A549 (cell line): ENCODE measurements at regions not wholly inside any gene's neighbourhood (a gene's known extent, or its start where the extent isn't known, plus 50 kb on each side); places are given as distances from the start of the nearest gene placed in this dataset.

Source experiments
- ATAC-seq, 2 experiments: fragments of 200-7000 bp in 1 of 2; fragments of >200 bp in 1 of 2; cut with Nextera tagmentation in 1 of 2; cut with Tn5 transposase in 1 of 2; 3 replicates each; pipeline versions ENCODE4 v1.8.0 to v1.9.1; 2018 to 2020; ENCODE audit warnings: mild to moderate bottlenecking in 1 of 2, moderate library complexity in 1 of 2
- CTCF ChIA-PET: fragments of 300-600 bp; sonication (Branson Sonifier 250); formaldehyde crosslinking; extraction: SDS; loops from one replicate; lab custom pipeline; 2021; ENCODE audit warnings: antibody characterized with exemption, inconsistent platforms; lab: Yijun Ruan, JAX
- POLR2A ChIA-PET: fragments of 350-600 bp; formaldehyde crosslinking; extraction: SDS; loops from one replicate; lab custom pipeline; 2021; ENCODE audit warnings: antibody characterized with exemption, inconsistent platforms; lab: Yijun Ruan, JAX
- DNase-seq, 2 experiments: peaks; one replicate each; pipeline versions ENCODE4 v3.0.0 to v3.0.0-alpha.2; 2011 to 2016; ENCODE audit warnings: low read depth in 1 of 2, low spot score in 1 of 2
- FAIRE-seq: peaks from 2 replicates; lab custom pipeline; 2011; peaks lifted over from hg19 to GRCh38; lab: Jason Lieb, UNC
- H3K27ac ChIP-seq, 2 experiments: fragments of >200 bp; sonication (Bioruptor Twin); formaldehyde crosslinking; 3 replicates each; pipeline ENCODE4 v1.5.1; 2016 to 2017
- H3K4me1 ChIP-seq: fragments of >200 bp; sonication (Bioruptor Twin); formaldehyde crosslinking; 3 replicates; pipeline ENCODE4 v1.6.1; 2016
- H3K4me2 ChIP-seq: fragments of >200 bp; sonication (Bioruptor Twin); formaldehyde crosslinking; 3 replicates; pipeline ENCODE4 v1.6.1; 2016
- H3K4me3 ChIP-seq: fragments of >200 bp; sonication (Bioruptor Twin); formaldehyde crosslinking; 3 replicates; pipeline ENCODE4 v1.5.1; 2016
- H3K9me3 ChIP-seq: fragments of >200 bp; sonication (Bioruptor Twin); formaldehyde crosslinking; 3 replicates; pipeline ENCODE4 v1.6.1; 2016
- CEBPB ChIP-seq, 2 experiments: fragments of >200 bp in 1 of 2; sonication (Bioruptor Twin) in 1 of 2; formaldehyde crosslinking in 1 of 2; IDR thresholded peaks; 2 replicates each; pipeline ENCODE4 v1.6.1; 2012 to 2016
- EHMT2 ChIP-seq: fragments of 200-600 bp; sonication (generic); IDR thresholded peaks from 2 replicates; pipeline ENCODE4 v1.6.1; 2016; ENCODE audit warnings: antibody characterized with exemption, low read depth, mild to moderate bottlenecking, moderate library complexity
- FOSB ChIP-seq: fragments of 250-450 bp; sonication (Bioruptor Pico); IDR thresholded peaks from 2 replicates; pipeline ENCODE4 v1.5.0; 2020; ENCODE audit warnings: mild to moderate bottlenecking, moderate library complexity
- FOSL2 ChIP-seq, 2 experiments: fragments of 450-650 bp in 1 of 2; fragments of >200 bp in 1 of 2; sonication (Bioruptor Twin) in 1 of 2; formaldehyde crosslinking; IDR thresholded peaks; 2 replicates each; pipeline versions ENCODE4 v1.5.0 to v1.6.1; 2016 to 2020; ENCODE audit warnings: mild to moderate bottlenecking in 1 of 2, moderate library complexity in 1 of 2
- GATA3 ChIP-seq: IDR thresholded peaks from 2 replicates; pipeline ENCODE4 v1.6.1; 2012; ENCODE audit warnings: borderline replicate concordance
- HEYL ChIP-seq: fragments of 250-450 bp; sonication (Bioruptor Pico); IDR thresholded peaks from 2 replicates; pipeline ENCODE4 v1.8.0; 2021; ENCODE audit warnings: mild to moderate bottlenecking, moderate library complexity
- HOXB13 ChIP-seq: fragments of 250-450 bp; sonication (Bioruptor Pico); IDR thresholded peaks from 2 replicates; pipeline ENCODE4 v1.5.0; 2020; ENCODE audit warnings: low read depth, mild to moderate bottlenecking, moderate library complexity
- JUN ChIP-seq, 2 experiments: fragments of >200 bp; sonication (Bioruptor Twin); formaldehyde crosslinking; IDR thresholded peaks; 2 replicates in 1 of 2; 3 replicates in 1 of 2; pipeline ENCODE4 v1.6.1; 2016 to 2017
- JUNB ChIP-seq: fragments of >200 bp; sonication (Bioruptor Twin); formaldehyde crosslinking; IDR thresholded peaks from 2 replicates; pipeline ENCODE4 v1.6.1; 2016
- KDM1A ChIP-seq: fragments of 200-600 bp; sonication (generic); IDR thresholded peaks from 2 replicates; pipeline ENCODE4 v1.6.1; 2016; ENCODE audit warnings: low read depth, mild to moderate bottlenecking
- KDM5A ChIP-seq: fragments of 200-600 bp; sonication (generic); IDR thresholded peaks from 2 replicates; pipeline ENCODE4 v1.6.1; 2016; ENCODE audit warnings: antibody characterized with exemption, mild to moderate bottlenecking
- MYC ChIP-seq: IDR thresholded peaks from 2 replicates; pipeline ENCODE4 v1.6.1; 2012; ENCODE audit warnings: mild to moderate bottlenecking, inconsistent platforms, low read length, improper control_type of control experiment, borderline replicate concordance
- NFE2L2 ChIP-seq: fragments of 150-350 bp; conservative IDR thresholded peaks from 2 replicates; pipeline ENCODE4 v1.6.1; 2014; ENCODE audit warnings: low read length
- NR3C1 ChIP-seq: fragments of >200 bp; sonication (Bioruptor Twin); formaldehyde crosslinking; IDR thresholded peaks from 3 replicates; pipeline ENCODE4 v1.6.1; 2017
- PBX3 ChIP-seq: IDR thresholded peaks from 2 replicates; pipeline ENCODE4 v1.6.1; 2012
- POLR2AphosphoS2 ChIP-seq: conservative IDR thresholded peaks from 2 replicates; pipeline ENCODE4 v1.6.1; 2012; ENCODE audit warnings: low read length, improper control_type of control experiment, inconsistent platforms
- RAD21 ChIP-seq, 2 experiments: fragments of >200 bp in 1 of 2; sonication (Bioruptor Twin) in 1 of 2; formaldehyde crosslinking in 1 of 2; IDR thresholded peaks in 1 of 2; conservative IDR thresholded peaks in 1 of 2; 2 replicates in 1 of 2; 3 replicates in 1 of 2; pipeline ENCODE4 v1.6.1; 2012 to 2018; ENCODE audit warnings: inconsistent platforms in 1 of 2
- RARB ChIP-seq: fragments of 250-450 bp; sonication (Bioruptor Pico); IDR thresholded peaks from 2 replicates; pipeline ENCODE4 v1.8.0; 2021; ENCODE audit warnings: mild to moderate bottlenecking, moderate library complexity
- RFX5 ChIP-seq: fragments of 450-650 bp; IDR thresholded peaks from 2 replicates; pipeline ENCODE4 v1.7.1; 2014; ENCODE audit warnings: antibody characterized with exemption, mild to moderate bottlenecking, moderate library complexity
- RNF2 ChIP-seq: fragments of 200-600 bp; sonication (generic); IDR thresholded peaks from 2 replicates; pipeline ENCODE4 v1.6.1; 2016; ENCODE audit warnings: low read depth, mild to moderate bottlenecking, antibody characterized with exemption, moderate library complexity, borderline replicate concordance
- SREBF2 ChIP-seq: fragments of 450-650 bp; IDR thresholded peaks from 2 replicates; pipeline ENCODE4 v1.6.1; 2014; ENCODE audit warnings: mild to moderate bottlenecking, moderate library complexity
- TP53 ChIP-seq: fragments of 250-450 bp; sonication (Bioruptor Pico); IDR thresholded peaks from 2 replicates; pipeline ENCODE4 v1.5.0; 2021; ENCODE audit warnings: mild to moderate bottlenecking, moderate library complexity
- ZC3H11A ChIP-seq: fragments of 450-650 bp; IDR thresholded peaks from 2 replicates; pipeline ENCODE4 v1.6.1; 2014; ENCODE audit warnings: antibody characterized with exemption, mild to moderate bottlenecking
- ZFP36 ChIP-seq: fragments of 450-650 bp; IDR thresholded peaks from 2 replicates; pipeline ENCODE4 v1.6.1; 2014; ENCODE audit warnings: borderline replicate concordance; ENCODE audit not compliant: partially characterized antibody
- WGBS: methylation state at CpG from one replicate; pipeline ENCODE4 v1.1.6; 2017; ENCODE audit errors: missing lambda C conversion rate; 5-methylcytosine and 5-hydroxymethylcytosine counted together
- TF ChIP-seq, protein P1 (sequence below): fragments of 250-450 bp; sonication (Bioruptor Pico); IDR thresholded peaks from 2 replicates; pipeline ENCODE4 v1.5.0; 2021; ENCODE audit warnings: mild to moderate bottlenecking, moderate library complexity, borderline replicate concordance

- POLR2A ChIA-PET: no interaction called here
Observed at GRCh38 chr11:107276077-107276476, 181.5 kb downstream of the CWF19L2 start.

DNA sequence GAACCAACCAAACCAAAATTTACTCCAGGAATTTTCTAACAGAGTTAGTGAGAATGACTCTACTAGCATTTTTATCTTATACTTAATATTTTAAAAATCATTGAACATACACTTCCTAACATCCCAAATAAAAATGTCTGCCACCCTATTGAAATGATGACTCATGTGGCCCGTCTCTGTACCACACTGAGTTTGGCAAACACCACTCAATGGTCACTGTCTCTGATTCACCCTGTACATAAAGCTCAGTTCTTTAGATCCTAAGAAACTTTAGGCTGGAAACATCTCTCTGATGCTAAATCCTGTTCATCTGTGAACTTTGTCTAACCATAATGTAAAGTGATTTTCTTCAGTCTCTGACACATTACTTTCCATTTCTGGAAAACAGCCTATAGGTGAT, 182.0 kb downstream of the CWF19L2 start:
- no peak overlapping the region; the same call in 2 of the 3 replicates for H3K4me2 ChIP-seq
- 0% methylated on average over 1 of the region's 1 CpG for WGBS
- DNase-seq (peak in 1 of 2 experiments; percentile 6), ATAC-seq (peak in 1 of 2 experiments; percentile 44; a peak in 1 of 6 replicates), FAIRE-seq (no peak)
- no peak overlapping the region for H3K27ac ChIP-seq
- H3K9me3 ChIP-seq: no peaks in the 10 kb centered on the region
- POLR2A ChIA-PET: no interaction called here
- CTCF ChIA-PET: no interaction called here
- TF ChIP-seq ZC3H11A (no peak), FOSL2 (IDR thresholded peaks at IDR 0.05) (no peak), FOSL2 (CRISPR knock-in tag; IDR thresholded peaks at IDR 0.05) (peak; percentile 38; the same call in 1 of the 2 replicates), JUNB (no peak)
- no peak overlapping the region for H3K4me3 ChIP-seq
- no peaks in the 10 kb centered on the region for H3K4me1 ChIP-seq

More at GRCh38 chr11:107276077-107276476, 181.5 kb downstream of the CWF19L2 start:
- WGBS: 48% methylated on average over 2 of the region's 2 CpGs
- TF ChIP-seq CEBPB (IDR thresholded peaks at IDR 0.05): no peak
- no peaks in the 10 kb centered on the region for H3K9me3 ChIP-seq
- no peak overlapping the region; the same call in 2 of the 3 replicates for H3K4me2 ChIP-seq
- no peak for FAIRE-seq
- H3K4me1 ChIP-seq: no peaks in the 10 kb centered on the region
- DNase-seq: no peak
- no peak overlapping the region for H3K27ac ChIP-seq
- no peak for ATAC-seq
- CTCF ChIA-PET: no interaction called here
- no peak overlapping the region for H3K4me3 ChIP-seq

GRCh38 chr11:107274138-107274537, 183.5 kb downstream of the CWF19L2 start:
- FAIRE-seq (no peak), ATAC-seq (no peak), DNase-seq (no peak)
- ChIA-PET CTCF (no interaction called here), POLR2A (no interaction called here)
- 57% methylated on average over 4 of the region's 4 CpGs for WGBS
- H3K9me3 ChIP-seq: no peaks in the 10 kb centered on the region
- H3K27ac ChIP-seq: no peak overlapping the region
- TF ChIP-seq NR3C1 (no peak), JUN (IDR thresholded peaks at IDR 0.05) (no peak), KDM1A (no peak), RARB (no peak), GATA3 (no peak), EHMT2 (no peak), HOXB13 (no peak)
- TF ChIP-seq, all 56 proteins: peak for 0
- Histone ChIP-seq H3K4me3 (no peak overlapping the region), H3K4me1 (no peaks in the 10 kb centered on the region), H3K4me2 (no peak overlapping the region)

GRCh38 chr11:107272561-107272960, 185.1 kb downstream of the CWF19L2 start:
- ATAC-seq: no peak
- POLR2A ChIA-PET: no interaction called here
- 78% methylated on average over 5 of the region's 5 CpGs for WGBS
- H3K9me3 ChIP-seq: no peaks in the 10 kb centered on the region
- H3K4me1 ChIP-seq: no peaks in the 10 kb centered on the region
- no peak overlapping the region for H3K4me2 ChIP-seq
- H3K4me3 ChIP-seq: no peak overlapping the region
- no peak for FAIRE-seq
- no peak for TF ChIP-seq RARB
- TF ChIP-seq EHMT2: no peak
- TF ChIP-seq RFX5: no peak
- TF ChIP-seq JUN (IDR thresholded peaks at IDR 0.05): no peak
- no peak for TF ChIP-seq ZFP36
- no peak for TF ChIP-seq HOXB13
- no peak for TF ChIP-seq RNF2
- no peak for TF ChIP-seq FOSB (CRISPR knock-in tag)
- TF ChIP-seq NFE2L2: no peak
- no peak for TF ChIP-seq MYC
- TF ChIP-seq PBX3: no peak
- TF ChIP-seq KDM5A: no peak
- TF ChIP-seq SREBF2: no peak
- no peak for TF ChIP-seq HEYL (CRISPR knock-in tag)
- TF ChIP-seq, protein P1, sequence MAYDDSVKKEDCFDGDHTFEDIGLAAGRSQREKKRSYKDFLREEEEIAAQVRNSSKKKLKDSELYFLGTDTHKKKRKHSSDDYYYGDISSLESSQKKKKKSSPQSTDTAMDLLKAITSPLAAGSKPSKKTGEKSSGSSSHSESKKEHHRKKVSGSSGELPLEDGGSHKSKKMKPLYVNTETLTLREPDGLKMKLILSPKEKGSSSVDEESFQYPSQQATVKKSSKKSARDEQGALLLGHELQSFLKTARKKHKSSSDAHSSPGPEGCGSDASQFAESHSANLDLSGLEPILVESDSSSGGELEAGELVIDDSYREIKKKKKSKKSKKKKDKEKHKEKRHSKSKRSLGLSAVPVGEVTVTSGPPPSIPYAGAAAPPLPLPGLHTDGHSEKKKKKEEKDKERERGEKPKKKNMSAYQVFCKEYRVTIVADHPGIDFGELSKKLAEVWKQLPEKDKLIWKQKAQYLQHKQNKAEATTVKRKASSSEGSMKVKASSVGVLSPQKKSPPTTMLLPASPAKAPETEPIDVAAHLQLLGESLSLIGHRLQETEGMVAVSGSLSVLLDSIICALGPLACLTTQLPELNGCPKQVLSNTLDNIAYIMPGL (CRISPR knock-in tag): no peak
- no peak for TF ChIP-seq TP53 (CRISPR knock-in tag)
- TF ChIP-seq RAD21 (conservative IDR thresholded peaks at IDR 0.05 in 1 of 2, IDR thresholded peaks at IDR 0.05 in 1 of 2): no peak
- no peak for TF ChIP-seq POLR2AphosphoS2
- TF ChIP-seq, all 56 proteins: peak for 0
- DNase-seq: no peak
- CTCF ChIA-PET: no interaction called here
- H3K27ac ChIP-seq: no peak overlapping the region
